ENCODE measurements at regions not wholly inside any gene's neighbourhood (a gene's known extent, or its start where the extent isn't known, plus 50 kb on each side); places are given as distances from the start of the nearest gene placed in this dataset.

GRCh38 chr18:43589611-43590151, 312.4 kb upstream of the SYT4 start:
- H3K36me3 ChIP-seq (replicated peaks in 1 of 2; ENCODE audit: control extremely low read depth in 1 of 2, control insufficient read depth in 1 of 2, extremely low read depth in 1 of 2, insufficient read depth in 2 of 2, low read length in 1 of 2) = no peaks in the 10 kb centered on the region
- H3K4me3 ChIP-seq (ENCODE audit: control extremely low read depth in 1 of 5, extremely low read depth in 1 of 5, insufficient read depth in 1 of 5, low read depth in 2 of 5, low read length in 4 of 5) = no peak overlapping the region
- Mint-ChIP-seq H3K4me1 (no peaks in the 10 kb centered on the region), H3K27me3 (no peaks in the 10 kb centered on the region), H3K27ac (no peak overlapping the region), H3K4me3 (no peak overlapping the region), H3K9me3 (ENCODE audit: insufficient read depth) (no peaks in the 10 kb centered on the region)
- ChIA-PET POLR2A (no interaction called here), CTCF (interaction anchor here (1.4 to 6.4 kb wide), 3 partner anchors 10 to 1475 kb away, joined by 4 to 37 read pairs (median 35); no protein-coding TSS in a partner anchor)
- no peaks in the 10 kb centered on the region for H4K20me1 ChIP-seq (ENCODE audit: control insufficient read depth, insufficient read depth, low read length, poor library complexity, severe bottlenecking)
- DNase-seq (no peak), ATAC-seq (ENCODE audit: low read depth) (no peak)
- H3K9ac ChIP-seq (ENCODE audit: low read length) = no peak overlapping the region
- no peaks in the 10 kb centered on the region for H3K27me3 ChIP-seq (replicated peaks in 1 of 4; ENCODE audit: control extremely low read depth in 1 of 4, control insufficient read depth in 3 of 4, insufficient read depth in 4 of 4, low read length in 3 of 4)
- WGBS (ENCODE audit: insufficient coverage) = 89% methylated on average over 11 of the region's 11 CpGs
- TF ChIP-seq EZH2 (IDR thresholded peaks at IDR 0.05; ENCODE audit: borderline replicate concordance, insufficient read depth, low read depth, low read length, poor library complexity, severe bottlenecking) (no peak), CTCF (IDR thresholded peaks at IDR 0.05) (no peak)
- H3K4me1 ChIP-seq (ENCODE audit: control insufficient read depth in 2 of 2, insufficient read depth in 2 of 2, low read length in 2 of 2) = no peaks in the 10 kb centered on the region
- H3K27ac ChIP-seq (ENCODE audit: low read length in 2 of 2) = no peak overlapping the region
- no peak overlapping the region for H3K4me2 ChIP-seq (replicated peaks; ENCODE audit: low read depth, low read length, poor library complexity, severe bottlenecking)
- no peaks in the 10 kb centered on the region for H3K79me2 ChIP-seq (ENCODE audit: control insufficient read depth, insufficient read depth, low read length)
- no peak overlapping the region for H2AFZ ChIP-seq (ENCODE audit: insufficient read depth, low read depth, low read length, poor library complexity, severe bottlenecking)
- H3K9me3 ChIP-seq (ENCODE audit: control extremely low read depth in 1 of 3, control insufficient read depth in 2 of 3, insufficient read depth in 1 of 3, low read length in 2 of 3) = no peaks in the 10 kb centered on the region
- intact Hi-C loops (cut with micrococcal nuclease) = no loop called here

- H2AFZ ChIP-seq (ENCODE audit: insufficient read depth, low read depth, low read length, poor library complexity, severe bottlenecking) = no peak overlapping the region
- no peak overlapping the region for H3K27ac ChIP-seq (ENCODE audit: low read length in 2 of 2)
- H3K36me3 ChIP-seq (replicated peaks in 1 of 2; ENCODE audit: control extremely low read depth in 1 of 2, control insufficient read depth in 1 of 2, extremely low read depth in 1 of 2, insufficient read depth in 2 of 2, low read length in 1 of 2) = no peaks in the 10 kb centered on the region
- H3K27me3 ChIP-seq (replicated peaks in 1 of 4; ENCODE audit: control extremely low read depth in 1 of 4, control insufficient read depth in 3 of 4, insufficient read depth in 4 of 4, low read length in 3 of 4) = no peaks in the 10 kb centered on the region
- TF ChIP-seq EZH2 (IDR thresholded peaks at IDR 0.05; ENCODE audit: borderline replicate concordance, insufficient read depth, low read depth, low read length, poor library complexity, severe bottlenecking) (no peak), CTCF (IDR thresholded peaks at IDR 0.05) (no peak)
- no peak overlapping the region for H3K4me2 ChIP-seq (replicated peaks; ENCODE audit: low read depth, low read length, poor library complexity, severe bottlenecking)
- whole genome bisulfite sequencing (ENCODE audit: insufficient coverage) = 86% methylated on average over 20 of the region's 20 CpGs
- intact Hi-C loops (cut with micrococcal nuclease) = no loop called here
- POLR2A ChIA-PET = no interaction called here
- no peaks in the 10 kb centered on the region for H3K79me2 ChIP-seq (ENCODE audit: control insufficient read depth, insufficient read depth, low read length)
- no peak for DNase-seq
- no peak overlapping the region for H3K4me3 ChIP-seq (ENCODE audit: control extremely low read depth in 1 of 5, extremely low read depth in 1 of 5, insufficient read depth in 1 of 5, low read depth in 2 of 5, low read length in 4 of 5)
- no peak for ATAC-seq (ENCODE audit: low read depth)
- Mint-ChIP-seq H3K9me3 (ENCODE audit: insufficient read depth) (no peaks in the 10 kb centered on the region), H3K4me1 (no peaks in the 10 kb centered on the region), H3K27me3 (no peaks in the 10 kb centered on the region), H3K4me3 (no peak overlapping the region), H3K27ac (no peak overlapping the region)
- H3K9me3 ChIP-seq (ENCODE audit: control extremely low read depth in 1 of 3, control insufficient read depth in 2 of 3, insufficient read depth in 1 of 3, low read length in 2 of 3) = no peaks in the 10 kb centered on the region
- CTCF ChIA-PET = interaction anchor here (5.9 to 6.4 kb wide), 2 partner anchors 19 to 1476 kb away, joined by 35 to 37 read pairs; no protein-coding TSS in a partner anchor
- no peaks in the 10 kb centered on the region for H4K20me1 ChIP-seq (ENCODE audit: control insufficient read depth, insufficient read depth, low read length, poor library complexity, severe bottlenecking)
- H3K9ac ChIP-seq (ENCODE audit: low read length) = no peak overlapping the region
- no peaks in the 10 kb centered on the region for H3K4me1 ChIP-seq (ENCODE audit: control insufficient read depth in 2 of 2, insufficient read depth in 2 of 2, low read length in 2 of 2)
Observed at GRCh38 chr18:43590182-43590903, 313.1 kb upstream of the SYT4 start.

Data from B cell (primary cell).